H9 (cell line): ENCODE measurements at regions not wholly inside any gene's neighbourhood (a gene's known extent, or its start where the extent isn't known, plus 50 kb on each side); places are given as distances from the start of the nearest gene placed in this dataset.

Experiments
- DNase-seq: peaks from one replicate; pipeline ENCODE4 v3.0.0-alpha.2; 2017
- H2AFZ ChIP-seq: one replicate; pipeline ENCODE4 v1.6.1; 2013; ENCODE audit warnings: mild to moderate bottlenecking, low read length, control low read depth, moderate library complexity
- H2AK5ac ChIP-seq: 2 replicates; pipeline ENCODE4 v1.6.1; 2013; ENCODE audit warnings: low read length, control low read depth, mixed read lengths; ENCODE audit not compliant: insufficient read length
- H2BK120ac ChIP-seq: one replicate; pipeline ENCODE4 v1.6.1; 2013; ENCODE audit warnings: low read depth, mild to moderate bottlenecking, low read length, control low read depth, inconsistent platforms; ENCODE audit not compliant: poor library complexity, severe bottlenecking
- H2BK12ac ChIP-seq: 2 replicates; pipeline ENCODE4 v1.6.1; 2013; ENCODE audit warnings: low read length, control low read depth, mixed read lengths, low read depth; ENCODE audit not compliant: insufficient read length
- H2BK15ac ChIP-seq: 2 replicates; pipeline ENCODE4 v1.6.1; 2013; ENCODE audit warnings: low read depth, low read length, control low read depth
- H2BK20ac ChIP-seq: one replicate; pipeline ENCODE4 v1.6.1; 2013; ENCODE audit warnings: low read depth, mild to moderate bottlenecking, low read length, control low read depth, inconsistent platforms; ENCODE audit not compliant: poor library complexity, severe bottlenecking
- H2BK5ac ChIP-seq: 2 replicates; pipeline ENCODE4 v1.6.1; 2013; ENCODE audit warnings: low read length, control low read depth, mixed read lengths; ENCODE audit not compliant: insufficient read length
- H3K14ac ChIP-seq: 2 replicates; pipeline ENCODE4 v1.6.1; 2013; ENCODE audit warnings: low read length, control low read depth; ENCODE audit not compliant: insufficient read depth
- H3K18ac ChIP-seq: 2 replicates; pipeline ENCODE4 v1.6.1; 2013; ENCODE audit warnings: low read depth, mild to moderate bottlenecking, mixed read lengths, low read length, control low read depth; ENCODE audit not compliant: insufficient read length
- H3K23ac ChIP-seq: 2 replicates; pipeline ENCODE4 v1.6.1; 2013; ENCODE audit warnings: low read length, control low read depth, mixed read lengths, low read depth; ENCODE audit not compliant: insufficient read length
- H3K23me2 ChIP-seq: 2 replicates; pipeline ENCODE4 v1.6.1; 2013; ENCODE audit warnings: low read depth, mild to moderate bottlenecking, mixed read lengths, low read length, control low read depth; ENCODE audit not compliant: insufficient read length, poor library complexity, severe bottlenecking
- H3K27ac ChIP-seq: 2 replicates; pipeline ENCODE4 v1.5.1; 2013; ENCODE audit warnings: low read length, control low read depth, mixed read lengths, low read depth; ENCODE audit not compliant: insufficient read length
- H3K27me3 ChIP-seq: 2 replicates; pipeline ENCODE4 v1.6.1; 2013; ENCODE audit warnings: low read length, control low read depth, inconsistent platforms; ENCODE audit not compliant: insufficient read depth
- H3K4ac ChIP-seq: 2 replicates; pipeline ENCODE4 v1.6.1; 2013; ENCODE audit warnings: low read depth, mild to moderate bottlenecking, control low read depth, inconsistent platforms, low read length, moderate library complexity
- H3K4me1 ChIP-seq: 2 replicates; pipeline ENCODE4 v1.6.1; 2013; ENCODE audit warnings: low read length, control low read depth, inconsistent platforms; ENCODE audit not compliant: insufficient read depth
- H3K4me2 ChIP-seq: 2 replicates; pipeline ENCODE4 v1.6.1; 2013; ENCODE audit warnings: low read length, control low read depth, mixed read lengths; ENCODE audit not compliant: insufficient read length, insufficient read depth
- H3K56ac ChIP-seq: 2 replicates; pipeline ENCODE4 v1.6.1; 2013; ENCODE audit warnings: low read depth, mild to moderate bottlenecking, mixed read lengths, low read length, control low read depth; ENCODE audit not compliant: insufficient read length
- H3K79me1 ChIP-seq: 2 replicates; pipeline ENCODE4 v1.6.1; 2013; ENCODE audit warnings: low read depth, mild to moderate bottlenecking, moderate library complexity, low read length, control low read depth, inconsistent platforms; ENCODE audit not compliant: insufficient read depth, poor library complexity, severe bottlenecking
- H3K79me2 ChIP-seq: 2 replicates; pipeline ENCODE4 v1.6.1; 2013; ENCODE audit warnings: low read length, control low read depth, inconsistent platforms; ENCODE audit not compliant: insufficient read depth
- H3K9ac ChIP-seq: 2 replicates; pipeline ENCODE4 v1.6.1; 2013; ENCODE audit warnings: low read length, control low read depth, mixed read lengths; ENCODE audit not compliant: insufficient read length; ENCODE audit errors: extremely low read depth
- H3K9me3 ChIP-seq: one replicate; pipeline ENCODE4 v1.6.1; 2013; ENCODE audit warnings: low read depth, low read length, inconsistent platforms; ENCODE audit not compliant: control insufficient read depth
- H3T11ph ChIP-seq: one replicate; pipeline ENCODE4 v1.6.1; 2013; ENCODE audit warnings: mild to moderate bottlenecking, low read length, control low read depth, inconsistent platforms
- H4K20me1 ChIP-seq: one replicate; pipeline ENCODE4 v1.6.1; 2013; ENCODE audit not compliant: control insufficient read depth, insufficient read length, insufficient read depth
- H4K5ac ChIP-seq: 2 replicates; pipeline ENCODE4 v1.6.1; 2013; ENCODE audit warnings: low read depth, mild to moderate bottlenecking, mixed read lengths, low read length, control low read depth; ENCODE audit not compliant: insufficient read length
- H4K8ac ChIP-seq: replicated peaks from 2 replicates; pipeline ENCODE4 v1.6.1; 2013; ENCODE audit warnings: low read length, control low read depth, mixed read lengths, low read depth; ENCODE audit not compliant: insufficient read length
- H4K91ac ChIP-seq: 2 replicates; pipeline ENCODE4 v1.6.1; 2013; ENCODE audit warnings: low read depth, mild to moderate bottlenecking, moderate library complexity, mixed read lengths, low read length, control low read depth; ENCODE audit not compliant: insufficient read length
- H3K27ac Mint-ChIP-seq, 3 experiments: 2 replicates in 2 of 3; 3 replicates in 1 of 3; pipeline ENCODE4 v1.8.0; 2020 to 2021; ENCODE audit warnings: mixed read lengths in 3 of 3, mild to moderate bottlenecking in 1 of 3, moderate library complexity in 1 of 3
- H3K27me3 Mint-ChIP-seq: 2 replicates; pipeline ENCODE4 v1.8.0; 2021; ENCODE audit warnings: low read depth, mild to moderate bottlenecking, moderate library complexity, mixed read lengths
- H3K36me3 Mint-ChIP-seq, 3 experiments: 2 replicates in 2 of 3; 3 replicates in 1 of 3; pipeline ENCODE4 v1.8.0; 2020 to 2021; ENCODE audit warnings: low read depth in 3 of 3, mixed read lengths in 3 of 3; ENCODE audit not compliant: insufficient read depth in 1 of 3
- H3K4me1 Mint-ChIP-seq, 2 experiments: 2 replicates each; pipeline ENCODE4 v1.8.0; 2020; ENCODE audit warnings: mixed read lengths in 2 of 2
- H3K4me3 Mint-ChIP-seq, 2 experiments: 2 replicates in 1 of 2; 3 replicates in 1 of 2; pipeline ENCODE4 v1.8.0; 2020 to 2021; ENCODE audit warnings: mild to moderate bottlenecking in 2 of 2, mixed read lengths in 2 of 2, moderate library complexity in 1 of 2
- H3K9me3 Mint-ChIP-seq, 2 experiments: 2 replicates in 1 of 2; 3 replicates in 1 of 2; pipeline ENCODE4 v1.8.0; 2020; ENCODE audit warnings: mild to moderate bottlenecking in 2 of 2, mixed read lengths in 2 of 2, moderate library complexity in 1 of 2
- CTCF ChIP-seq: fragments of 200-600 bp; sonication (generic); conservative IDR thresholded peaks from 3 replicates; pipeline ENCODE4 v1.8.0; 2021; ENCODE audit warnings: antibody characterized with exemption, mild to moderate bottlenecking
- WGBS: extraction: QIAGEN DNeasy Blood & Tissue Kit; methylation state at CpG from one replicate; pipeline ENCODE4 v1.1.7; 2013; ENCODE audit warnings: missing lambda C conversion rate, low lambda C conversion rate, mixed read lengths; ENCODE audit not compliant: insufficient read length; ENCODE audit errors: extremely low coverage; 5-methylcytosine and 5-hydroxymethylcytosine counted together

- no peak overlapping the region for H2BK120ac ChIP-seq
- Mint-ChIP-seq H3K9me3 (no peaks in the 10 kb centered on the region), H3K4me3 (no peak overlapping the region), H3K27me3 (no peaks in the 10 kb centered on the region), H3K4me1 (peaks cover 4 to 5% of the 10 kb centered on the region in 2 experiments; a peak in 3 of 4 replicates), H3K36me3 (no peaks in the 10 kb centered on the region), H3K27ac (no peak overlapping the region)
- no peaks in the 10 kb centered on the region for H3K23me2 ChIP-seq
- H3K23ac ChIP-seq, result no peak overlapping the region
- H2BK5ac ChIP-seq, result no peak overlapping the region
- H4K20me1 ChIP-seq, result no peaks in the 10 kb centered on the region
- no peak overlapping the region for H2BK12ac ChIP-seq
- no peaks in the 10 kb centered on the region for H3K79me2 ChIP-seq
- H3K27me3 ChIP-seq, result no peaks in the 10 kb centered on the region
- H3K79me1 ChIP-seq, result no peaks in the 10 kb centered on the region
- no peak overlapping the region for H2BK20ac ChIP-seq
- no peaks in the 10 kb centered on the region for H3K9me3 ChIP-seq
- H3K56ac ChIP-seq, result no peak overlapping the region
- DNase-seq, result no peak
- no peak for TF ChIP-seq CTCF
- no peaks in the 10 kb centered on the region for H3K4me1 ChIP-seq
- no peak overlapping the region for H2AK5ac ChIP-seq
- no peak overlapping the region for H3K14ac ChIP-seq
- H3K18ac ChIP-seq, result no peak overlapping the region
- no peak overlapping the region for H4K91ac ChIP-seq
- no peak overlapping the region for H2AFZ ChIP-seq
- no peak overlapping the region for H2BK15ac ChIP-seq
- no peak overlapping the region for H4K8ac ChIP-seq
- no peak overlapping the region for H3K4me2 ChIP-seq
- H4K5ac ChIP-seq, result no peak overlapping the region
- H3K4ac ChIP-seq, result no peak overlapping the region
- no peak overlapping the region for H3K9ac ChIP-seq
- no peak overlapping the region for H3T11ph ChIP-seq
- no CpG with 5 or more reads among the region's 2 CpGs for WGBS
- no peak overlapping the region for H3K27ac ChIP-seq
Measured at GRCh38 chr16:60655514-60656153, 1380.6 kb downstream of the CDH8 start.
